ENCODE measurements at regions not wholly inside any gene's neighbourhood (a gene's known extent, or its start where the extent isn't known, plus 50 kb on each side); places are given as distances from the start of the nearest gene placed in this dataset.

DNA sequence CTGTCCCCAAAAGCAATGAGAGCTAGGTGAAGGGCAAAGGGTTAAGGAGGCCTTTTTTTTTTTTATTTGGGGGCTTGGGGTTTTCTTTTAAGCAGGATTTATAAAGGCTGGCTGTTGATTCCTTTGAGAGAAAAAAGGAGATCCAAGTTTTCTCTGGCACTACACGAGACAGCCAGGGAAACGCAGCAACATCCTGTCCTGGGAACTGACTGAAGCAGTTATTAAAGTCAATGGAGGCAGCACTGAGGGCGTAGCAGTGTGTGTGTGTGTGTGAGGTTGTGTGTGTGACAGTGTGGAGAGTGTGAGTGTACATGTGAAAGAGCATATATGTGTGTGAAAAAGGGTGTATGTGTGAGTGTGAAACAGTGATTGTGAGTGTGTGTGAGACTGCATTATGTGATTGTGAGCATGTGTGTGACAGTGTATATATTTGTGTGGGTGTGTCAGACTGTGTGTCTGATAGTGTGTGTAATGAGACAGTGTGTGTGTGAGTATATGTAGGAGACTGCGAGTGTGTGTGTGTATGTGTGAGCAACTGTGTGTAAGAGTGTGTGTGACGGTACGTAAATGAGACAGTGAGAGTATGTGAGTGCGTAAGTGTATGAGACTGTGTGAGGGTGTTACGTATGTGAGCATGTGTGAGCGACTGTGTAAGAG, 65.9 kb upstream of the TIAM1 start:
- TF ChIP-seq, protein P1, sequence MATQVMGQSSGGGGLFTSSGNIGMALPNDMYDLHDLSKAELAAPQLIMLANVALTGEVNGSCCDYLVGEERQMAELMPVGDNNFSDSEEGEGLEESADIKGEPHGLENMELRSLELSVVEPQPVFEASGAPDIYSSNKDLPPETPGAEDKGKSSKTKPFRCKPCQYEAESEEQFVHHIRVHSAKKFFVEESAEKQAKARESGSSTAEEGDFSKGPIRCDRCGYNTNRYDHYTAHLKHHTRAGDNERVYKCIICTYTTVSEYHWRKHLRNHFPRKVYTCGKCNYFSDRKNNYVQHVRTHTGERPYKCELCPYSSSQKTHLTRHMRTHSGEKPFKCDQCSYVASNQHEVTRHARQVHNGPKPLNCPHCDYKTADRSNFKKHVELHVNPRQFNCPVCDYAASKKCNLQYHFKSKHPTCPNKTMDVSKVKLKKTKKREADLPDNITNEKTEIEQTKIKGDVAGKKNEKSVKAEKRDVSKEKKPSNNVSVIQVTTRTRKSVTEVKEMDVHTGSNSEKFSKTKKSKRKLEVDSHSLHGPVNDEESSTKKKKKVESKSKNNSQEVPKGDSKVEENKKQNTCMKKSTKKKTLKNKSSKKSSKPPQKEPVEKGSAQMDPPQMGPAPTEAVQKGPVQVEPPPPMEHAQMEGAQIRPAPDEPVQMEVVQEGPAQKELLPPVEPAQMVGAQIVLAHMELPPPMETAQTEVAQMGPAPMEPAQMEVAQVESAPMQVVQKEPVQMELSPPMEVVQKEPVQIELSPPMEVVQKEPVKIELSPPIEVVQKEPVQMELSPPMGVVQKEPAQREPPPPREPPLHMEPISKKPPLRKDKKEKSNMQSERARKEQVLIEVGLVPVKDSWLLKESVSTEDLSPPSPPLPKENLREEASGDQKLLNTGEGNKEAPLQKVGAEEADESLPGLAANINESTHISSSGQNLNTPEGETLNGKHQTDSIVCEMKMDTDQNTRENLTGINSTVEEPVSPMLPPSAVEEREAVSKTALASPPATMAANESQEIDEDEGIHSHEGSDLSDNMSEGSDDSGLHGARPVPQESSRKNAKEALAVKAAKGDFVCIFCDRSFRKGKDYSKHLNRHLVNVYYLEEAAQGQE (IDR thresholded peaks at IDR 0.05; ENCODE audit: insufficient read depth in 1 of 2, low read depth in 2 of 2, low read length in 2 of 2), result 0 out of 4 replicates have a peak, but pooled peaks of 1 of the 2 experiments have one; percentile 14
- TF ChIP-seq TAF1 (IDR thresholded peaks at IDR 0.05; ENCODE audit: borderline replicate concordance, insufficient read depth, low read length) (no peak), FOXP2 (optimal IDR thresholded peaks at IDR 0.05; ENCODE audit: borderline replicate concordance, extremely low read depth, extremely low read length, insufficient read depth) (no peak), SIN3A (IDR thresholded peaks at IDR 0.05; ENCODE audit: borderline replicate concordance, insufficient read depth, low read length) (no peak), POLR2AphosphoS5 (IDR thresholded peaks at IDR 0.05; ENCODE audit: low read depth, low read length) (no peak)

GRCh38 chr21:31408301-31409088, 64.4 kb upstream of the TIAM1 start:
- TF ChIP-seq SIN3A (IDR thresholded peaks at IDR 0.05; ENCODE audit: borderline replicate concordance, insufficient read depth, low read length), result no peak
- no peak for TF ChIP-seq TAF1 (IDR thresholded peaks at IDR 0.05; ENCODE audit: borderline replicate concordance, insufficient read depth, low read length)
- TF ChIP-seq FOXP2 (optimal IDR thresholded peaks at IDR 0.05; ENCODE audit: borderline replicate concordance, extremely low read depth, extremely low read length, insufficient read depth), result no peak

GRCh38 chr21:31406510-31406909, 62.4 kb upstream of the TIAM1 start:
- TF ChIP-seq TAF1 (IDR thresholded peaks at IDR 0.05; ENCODE audit: borderline replicate concordance, insufficient read depth, low read length), result no peak
- no peak for TF ChIP-seq SIN3A (IDR thresholded peaks at IDR 0.05; ENCODE audit: borderline replicate concordance, insufficient read depth, low read length)

DNA sequence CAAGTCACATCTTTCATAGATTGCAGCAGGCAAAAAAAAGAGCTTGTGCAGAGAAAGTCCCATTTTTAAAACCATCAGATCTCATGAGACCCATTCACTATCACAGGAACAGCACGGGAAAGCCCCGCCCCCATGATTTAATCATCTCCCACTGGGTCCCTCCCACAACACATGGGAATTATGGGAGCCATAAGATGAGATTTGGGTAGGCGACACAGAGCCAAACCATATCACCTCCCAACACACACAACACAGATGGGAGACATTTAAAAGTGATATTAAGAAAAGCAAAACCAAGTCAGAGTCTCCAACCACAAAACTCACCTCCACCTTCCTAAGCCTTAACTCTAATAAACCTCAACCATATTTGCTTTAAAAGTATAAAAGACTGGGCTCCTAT, 61.5 kb upstream of the TIAM1 start:
- TF ChIP-seq, protein P1 (IDR thresholded peaks at IDR 0.05; ENCODE audit: insufficient read depth in 1 of 2, low read depth in 2 of 2, low read length in 2 of 2), result no peak
- TF ChIP-seq SIN3A (IDR thresholded peaks at IDR 0.05; ENCODE audit: borderline replicate concordance, insufficient read depth, low read length) (no peak), POLR2AphosphoS5 (IDR thresholded peaks at IDR 0.05; ENCODE audit: low read depth, low read length) (no peak), TAF1 (IDR thresholded peaks at IDR 0.05; ENCODE audit: borderline replicate concordance, insufficient read depth, low read length) (no peak), FOXP2 (optimal IDR thresholded peaks at IDR 0.05; ENCODE audit: borderline replicate concordance, extremely low read depth, extremely low read length, insufficient read depth) (no peak)

DNA sequence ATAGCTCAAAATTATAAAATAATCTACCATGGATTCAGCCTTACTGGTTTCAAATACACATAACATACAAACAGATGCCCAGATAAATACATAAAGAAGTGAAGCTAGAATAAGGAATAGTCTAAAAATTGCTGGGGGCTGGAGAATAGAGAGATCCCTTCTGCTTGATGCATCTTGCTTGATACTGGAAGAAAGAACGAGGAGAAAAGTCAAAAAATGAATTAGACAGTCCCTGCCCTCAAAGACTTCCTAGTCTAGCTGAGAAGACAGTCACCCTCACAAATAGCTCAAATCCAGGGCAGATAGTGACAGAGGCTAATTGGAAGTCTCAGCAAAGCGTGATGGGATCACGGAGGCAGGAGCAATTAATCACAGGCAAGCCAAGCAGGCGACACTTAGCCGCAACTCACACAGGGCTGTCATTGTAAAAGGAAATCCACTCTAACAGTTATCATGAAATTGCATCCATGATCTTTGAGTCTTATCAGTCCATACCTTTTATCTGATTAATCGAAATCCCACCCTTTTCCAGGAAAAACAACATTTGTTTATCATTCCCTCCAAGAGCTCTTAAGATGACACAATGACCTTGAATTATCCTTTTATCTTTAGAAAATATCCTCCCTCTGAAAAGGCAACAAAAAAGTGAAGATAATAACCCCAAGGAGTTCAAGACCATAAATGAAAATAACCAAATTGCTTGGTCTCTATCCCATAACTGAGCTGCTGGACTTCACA, 59.7 kb upstream of the TIAM1 start:
- TF ChIP-seq, protein P1 (IDR thresholded peaks at IDR 0.05; ENCODE audit: insufficient read depth in 1 of 2, low read depth in 2 of 2, low read length in 2 of 2), result no peak
- TF ChIP-seq POLR2AphosphoS5 (IDR thresholded peaks at IDR 0.05; ENCODE audit: low read depth, low read length) (no peak), SIN3A (IDR thresholded peaks at IDR 0.05; ENCODE audit: borderline replicate concordance, insufficient read depth, low read length) (no peak), TAF1 (IDR thresholded peaks at IDR 0.05; ENCODE audit: borderline replicate concordance, insufficient read depth, low read length) (no peak), FOXP2 (optimal IDR thresholded peaks at IDR 0.05; ENCODE audit: borderline replicate concordance, extremely low read depth, extremely low read length, insufficient read depth) (no peak)

Measured in PFSK-1 (cell line).